Epithelial cell of proximal tubule (primary cell): ENCODE measurements at regions not wholly inside any gene's neighbourhood (a gene's known extent, or its start where the extent isn't known, plus 50 kb on each side); places are given as distances from the start of the nearest gene placed in this dataset.

Experiments used
- DNase-seq: peaks from one replicate; pipeline ENCODE4 v3.0.0-alpha.2; 2011; ENCODE audit warnings: low read depth
- H3K4me3 ChIP-seq: 2 replicates; pipeline ENCODE4 v1.5.1; 2011; ENCODE audit warnings: low read depth, mild to moderate bottlenecking, low read length
- TF ChIP-seq, protein P1 (sequence below): conservative IDR thresholded peaks from 2 replicates; pipeline ENCODE4 v1.5.1; 2012; ENCODE audit warnings: low read depth, mild to moderate bottlenecking, low read length

DNA sequence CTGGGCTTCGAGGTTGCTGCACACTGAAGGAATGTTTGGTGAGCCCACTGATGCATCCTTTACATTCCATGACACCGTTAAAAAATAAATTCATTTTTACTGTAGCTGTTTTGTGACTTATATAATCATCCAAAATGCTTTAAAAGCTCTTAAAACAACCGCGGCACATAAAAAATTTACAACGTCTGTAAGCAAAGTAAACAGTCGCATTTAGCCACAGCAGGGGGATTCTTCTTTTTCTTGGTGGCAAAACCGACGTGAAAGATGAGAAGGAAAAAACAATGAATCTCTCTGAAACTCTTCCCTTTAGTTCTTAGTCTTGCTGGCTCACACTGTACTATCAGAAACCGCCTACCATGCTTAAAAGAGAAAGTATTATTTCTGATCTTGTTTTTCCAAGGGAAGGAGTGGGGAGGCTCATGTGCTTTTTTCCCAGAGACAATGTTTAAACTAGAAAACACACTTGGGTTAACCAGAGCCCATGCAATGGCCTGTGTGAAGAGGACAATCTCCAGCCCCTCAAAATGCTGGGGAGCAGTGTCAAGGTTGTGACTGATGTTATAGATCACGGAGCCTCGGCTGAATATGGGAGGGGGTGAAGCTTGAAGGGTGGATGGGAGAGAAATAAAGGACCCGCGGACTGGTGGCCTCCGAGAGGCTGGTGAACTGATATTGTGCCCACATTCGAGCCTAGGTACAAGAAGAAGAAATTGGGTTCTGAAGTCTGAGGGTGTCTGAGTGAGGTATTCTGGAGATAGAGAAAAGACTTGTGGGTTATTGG lies 91.1 kb downstream of the IRF8 start:
- TF ChIP-seq, protein P1, sequence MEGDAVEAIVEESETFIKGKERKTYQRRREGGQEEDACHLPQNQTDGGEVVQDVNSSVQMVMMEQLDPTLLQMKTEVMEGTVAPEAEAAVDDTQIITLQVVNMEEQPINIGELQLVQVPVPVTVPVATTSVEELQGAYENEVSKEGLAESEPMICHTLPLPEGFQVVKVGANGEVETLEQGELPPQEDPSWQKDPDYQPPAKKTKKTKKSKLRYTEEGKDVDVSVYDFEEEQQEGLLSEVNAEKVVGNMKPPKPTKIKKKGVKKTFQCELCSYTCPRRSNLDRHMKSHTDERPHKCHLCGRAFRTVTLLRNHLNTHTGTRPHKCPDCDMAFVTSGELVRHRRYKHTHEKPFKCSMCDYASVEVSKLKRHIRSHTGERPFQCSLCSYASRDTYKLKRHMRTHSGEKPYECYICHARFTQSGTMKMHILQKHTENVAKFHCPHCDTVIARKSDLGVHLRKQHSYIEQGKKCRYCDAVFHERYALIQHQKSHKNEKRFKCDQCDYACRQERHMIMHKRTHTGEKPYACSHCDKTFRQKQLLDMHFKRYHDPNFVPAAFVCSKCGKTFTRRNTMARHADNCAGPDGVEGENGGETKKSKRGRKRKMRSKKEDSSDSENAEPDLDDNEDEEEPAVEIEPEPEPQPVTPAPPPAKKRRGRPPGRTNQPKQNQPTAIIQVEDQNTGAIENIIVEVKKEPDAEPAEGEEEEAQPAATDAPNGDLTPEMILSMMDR: no peak
- no peak for DNase-seq
- H3K4me3 ChIP-seq: no peak overlapping the region

DNA sequence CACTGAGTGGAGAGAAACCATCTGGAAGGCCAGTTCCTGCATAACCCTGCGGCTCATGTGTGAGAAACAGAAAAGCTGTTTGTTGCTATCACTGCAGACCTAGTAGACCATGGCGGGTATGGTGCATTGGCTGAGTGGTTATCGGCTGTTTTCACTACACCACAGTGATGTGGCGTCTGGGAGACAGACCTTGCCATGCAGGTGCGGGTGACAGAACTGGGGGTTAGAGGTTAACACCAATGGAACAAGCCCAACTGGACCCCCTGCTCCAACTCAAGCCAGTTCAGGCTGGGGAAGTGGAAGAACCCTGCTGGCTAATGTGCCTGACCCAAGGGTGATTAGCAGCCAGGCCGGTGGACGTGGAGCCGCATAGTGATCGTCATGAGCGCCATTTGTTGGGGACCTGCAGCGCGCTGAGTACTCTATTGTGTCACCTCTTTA lies 91.9 kb downstream of the IRF8 start:
- DNase-seq: no peak
- H3K4me3 ChIP-seq: no peak overlapping the region
- TF ChIP-seq, protein P1: no peak

DNA sequence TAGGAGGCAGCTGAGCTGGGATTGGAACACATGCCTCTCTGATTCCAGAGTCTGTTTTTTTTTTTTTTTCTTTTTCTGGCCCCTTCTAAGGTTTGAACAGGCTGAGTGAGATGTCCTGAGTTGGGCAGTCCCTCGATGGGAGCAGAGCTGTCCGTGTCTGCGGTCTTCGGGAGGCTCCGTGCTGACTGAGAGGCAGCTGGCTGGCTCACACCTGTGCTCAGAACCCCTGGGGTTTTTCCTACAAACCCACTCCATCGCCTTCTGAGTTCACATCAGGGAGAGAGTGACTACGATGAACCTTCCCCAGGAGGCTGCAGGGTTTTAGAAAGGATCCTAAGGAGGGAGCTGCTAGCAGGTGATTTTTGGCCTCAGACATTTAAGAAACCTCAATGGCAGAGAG lies 92.5 kb downstream of the IRF8 start:
- H3K4me3 ChIP-seq: no peak overlapping the region
- TF ChIP-seq, protein P1: no peak
- DNase-seq: no peak

DNA sequence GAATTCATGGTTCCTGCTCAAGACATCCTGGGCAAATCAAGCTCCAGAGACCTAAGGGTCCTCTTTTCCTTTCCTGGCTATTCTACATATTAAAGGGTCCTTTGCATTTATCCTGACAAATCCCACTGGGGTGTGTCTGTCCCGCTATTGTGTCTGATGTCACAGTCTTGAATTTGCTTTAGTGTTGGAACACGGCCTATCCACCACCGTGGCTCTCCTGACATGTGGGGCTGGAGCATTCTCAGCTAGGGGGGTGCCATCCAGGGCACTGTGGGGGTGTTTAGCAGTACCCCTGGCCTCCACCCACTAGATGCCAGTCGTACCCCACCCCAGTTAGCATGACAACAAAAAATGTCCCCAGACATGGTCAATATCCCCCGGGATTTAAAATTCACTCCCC lies 92.9 kb downstream of the IRF8 start:
- no peak for DNase-seq

DNA sequence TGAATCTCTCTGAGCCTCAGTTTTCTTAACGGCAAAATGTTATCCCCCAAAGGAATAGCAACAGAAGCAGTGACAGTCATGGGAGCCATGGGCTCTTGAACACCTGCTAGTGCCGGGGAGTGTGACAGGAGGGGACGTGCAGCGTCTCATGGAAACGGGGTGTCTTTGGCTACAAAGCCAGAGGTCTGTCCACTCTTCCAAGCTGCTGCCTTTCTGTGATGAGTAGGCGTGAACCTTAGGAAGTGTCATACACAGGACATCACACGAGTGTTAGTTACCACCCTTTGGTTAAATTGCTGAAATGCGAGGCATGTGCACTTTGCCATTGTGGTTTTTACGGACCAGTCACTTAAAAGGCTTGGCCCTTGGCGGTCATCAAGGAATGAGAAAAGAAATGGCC lies 93.4 kb downstream of the IRF8 start:
- no peak overlapping the region for H3K4me3 ChIP-seq
- TF ChIP-seq, protein P1: no peak
- no peak for DNase-seq

More for the DNA sequence above, 92.9 kb downstream of the IRF8 start:
- H3K4me3 ChIP-seq: no peak overlapping the region
- TF ChIP-seq, protein P1: no peak

DNA sequence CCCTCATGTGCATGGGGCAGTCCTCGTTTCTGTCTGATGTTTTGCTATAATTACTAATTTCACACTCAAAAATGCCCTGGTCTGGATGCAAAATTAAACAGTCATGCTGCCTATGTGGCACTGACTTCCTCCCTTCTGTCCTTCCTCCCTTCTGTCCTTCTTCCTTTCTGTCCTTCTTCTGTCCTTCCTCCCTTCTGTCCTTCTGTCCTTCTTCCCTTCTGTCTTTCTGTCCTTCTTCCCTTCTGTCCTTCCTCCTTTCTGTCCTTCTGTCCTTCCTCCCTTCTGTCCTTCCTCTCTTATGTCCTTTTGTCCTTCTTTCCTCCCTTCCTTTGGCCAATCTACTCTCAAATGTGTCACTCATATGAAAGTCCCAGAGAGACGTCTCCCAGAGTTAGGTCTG lies 93.8 kb downstream of the IRF8 start:
- no peak overlapping the region for H3K4me3 ChIP-seq
- no peak for DNase-seq
- TF ChIP-seq, protein P1: no peak
